ENCODE measurements at regions not wholly inside any gene's neighbourhood (a gene's known extent, or its start where the extent isn't known, plus 50 kb on each side); places are given as distances from the start of the nearest gene placed in this dataset.

DNA sequence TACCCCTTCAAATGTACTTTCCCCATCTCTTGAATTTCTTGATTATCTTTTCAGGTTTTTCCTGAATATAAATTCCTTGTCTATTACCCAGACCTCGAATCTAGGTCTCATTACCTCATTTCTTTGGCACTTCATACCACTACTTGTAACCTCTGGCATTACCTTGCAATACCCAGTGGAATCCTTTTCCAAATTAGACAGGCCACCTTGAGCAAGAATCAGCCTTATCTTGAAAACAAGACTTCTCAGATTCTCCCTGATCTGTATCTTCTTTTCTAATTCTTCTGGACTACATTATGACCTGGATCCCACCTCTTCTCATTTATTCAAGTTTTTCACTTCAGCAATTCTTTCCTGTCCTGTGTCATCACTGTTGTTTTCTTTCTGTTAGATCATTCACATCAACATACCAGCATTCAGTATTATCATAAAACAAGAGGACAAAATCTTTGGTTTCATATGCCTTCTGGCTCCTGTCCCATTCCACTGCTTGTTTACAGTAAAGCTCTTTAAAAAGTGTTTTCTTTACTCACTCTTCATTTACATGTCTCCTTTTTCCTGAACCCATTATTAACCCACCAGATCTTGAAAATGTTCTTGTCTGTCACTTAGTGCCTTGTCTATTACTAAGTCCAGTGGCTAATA, 275.6 kb upstream of the HS3ST1 start:
- TF ChIP-seq, protein P1, sequence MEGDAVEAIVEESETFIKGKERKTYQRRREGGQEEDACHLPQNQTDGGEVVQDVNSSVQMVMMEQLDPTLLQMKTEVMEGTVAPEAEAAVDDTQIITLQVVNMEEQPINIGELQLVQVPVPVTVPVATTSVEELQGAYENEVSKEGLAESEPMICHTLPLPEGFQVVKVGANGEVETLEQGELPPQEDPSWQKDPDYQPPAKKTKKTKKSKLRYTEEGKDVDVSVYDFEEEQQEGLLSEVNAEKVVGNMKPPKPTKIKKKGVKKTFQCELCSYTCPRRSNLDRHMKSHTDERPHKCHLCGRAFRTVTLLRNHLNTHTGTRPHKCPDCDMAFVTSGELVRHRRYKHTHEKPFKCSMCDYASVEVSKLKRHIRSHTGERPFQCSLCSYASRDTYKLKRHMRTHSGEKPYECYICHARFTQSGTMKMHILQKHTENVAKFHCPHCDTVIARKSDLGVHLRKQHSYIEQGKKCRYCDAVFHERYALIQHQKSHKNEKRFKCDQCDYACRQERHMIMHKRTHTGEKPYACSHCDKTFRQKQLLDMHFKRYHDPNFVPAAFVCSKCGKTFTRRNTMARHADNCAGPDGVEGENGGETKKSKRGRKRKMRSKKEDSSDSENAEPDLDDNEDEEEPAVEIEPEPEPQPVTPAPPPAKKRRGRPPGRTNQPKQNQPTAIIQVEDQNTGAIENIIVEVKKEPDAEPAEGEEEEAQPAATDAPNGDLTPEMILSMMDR (IDR thresholded peaks at IDR 0.05 in 8 of 11, conservative IDR thresholded peaks at IDR 0.05 in 3 of 11), result no peak
- no peak for TF ChIP-seq POLR2A (IDR thresholded peaks at IDR 0.05)
